ENCODE measurements at regions not wholly inside any gene's neighbourhood (a gene's known extent, or its start where the extent isn't known, plus 50 kb on each side); places are given as distances from the start of the nearest gene placed in this dataset.

- Histone ChIP-seq H3K4me3 (ENCODE audit: control insufficient read depth in 1 of 7, extremely low read depth in 1 of 7, insufficient read depth in 4 of 7, low read depth in 2 of 7, low read length in 6 of 7) (no peak overlapping the region), H3K27me3 (replicated peaks in 2 of 5; ENCODE audit: control insufficient read depth in 4 of 5, insufficient read depth in 5 of 5, low read length in 4 of 5) (no peaks in the 10 kb centered on the region), H3K36me3 (ENCODE audit: control insufficient read depth in 4 of 4, insufficient read depth in 4 of 4, low read length in 3 of 4) (no peaks in the 10 kb centered on the region), H3K27ac (ENCODE audit: insufficient read depth in 1 of 2, low read depth in 1 of 2, low read length in 2 of 2, poor library complexity in 1 of 2, severe bottlenecking in 2 of 2) (no peak overlapping the region), H3K4me1 (ENCODE audit: control extremely low read depth in 1 of 4, control insufficient read depth in 4 of 4, insufficient read depth in 4 of 4, low read length in 3 of 4) (peaks cover 0 to 24% (median 10%) of the 10 kb centered on the region in 4 experiments), H3K9me3 (ENCODE audit: control extremely low read depth in 1 of 5, control insufficient read depth in 4 of 5, insufficient read depth in 2 of 5, low read depth in 1 of 5, low read length in 4 of 5) (no peaks in the 10 kb centered on the region)
- WGBS (ENCODE audit: insufficient coverage), result 100% methylated on average over 3 of the region's 5 CpGs
- DNase-seq, result no peak
- POLR2A ChIA-PET, result no interaction called here
- CTCF ChIA-PET, result interaction anchor here (0.9 to 1.3 kb wide), 3 partner anchors 10 to 21 kb away, joined by 3 read pairs; no protein-coding TSS in a partner anchor
Measured at GRCh38 chr2:128403814-128404708, 85.4 kb upstream of the HS6ST1 start.

GRCh38 chr2:128404709-128405466 lies 86.2 kb upstream of the HS6ST1 start:
- ChIA-PET CTCF (interaction anchor here (0.9 to 1.3 kb wide), 3 partner anchors 9 to 22 kb away, joined by 3 read pairs; no protein-coding TSS in a partner anchor), POLR2A (no interaction called here)
- H3K9me3 ChIP-seq (ENCODE audit: control extremely low read depth in 1 of 5, control insufficient read depth in 4 of 5, insufficient read depth in 2 of 5, low read depth in 1 of 5, low read length in 4 of 5), result no peaks in the 10 kb centered on the region
- no peak for DNase-seq
- H3K4me1 ChIP-seq (ENCODE audit: control extremely low read depth in 1 of 4, control insufficient read depth in 4 of 4, insufficient read depth in 4 of 4, low read length in 3 of 4), result peaks cover 0 to 31% (median 12%) of the 10 kb centered on the region in 4 experiments
- H3K27ac ChIP-seq (ENCODE audit: insufficient read depth in 1 of 2, low read depth in 1 of 2, low read length in 2 of 2, poor library complexity in 1 of 2, severe bottlenecking in 2 of 2), result no peak overlapping the region
- no peaks in the 10 kb centered on the region for H3K36me3 ChIP-seq (ENCODE audit: control insufficient read depth in 4 of 4, insufficient read depth in 4 of 4, low read length in 3 of 4)
- no peaks in the 10 kb centered on the region for H3K27me3 ChIP-seq (replicated peaks in 2 of 5; ENCODE audit: control insufficient read depth in 4 of 5, insufficient read depth in 5 of 5, low read length in 4 of 5)
- WGBS (ENCODE audit: insufficient coverage), result 96% methylated on average over 8 of the region's 11 CpGs
- no peak overlapping the region for H3K4me3 ChIP-seq (ENCODE audit: control insufficient read depth in 1 of 7, extremely low read depth in 1 of 7, insufficient read depth in 4 of 7, low read depth in 2 of 7, low read length in 6 of 7)

GRCh38 chr2:128405467-128405900 lies 86.8 kb upstream of the HS6ST1 start:
- CTCF ChIA-PET, result interaction anchor here (1.3 kb wide), 1 partner anchor 18 kb away, joined by 3 read pairs; no protein-coding TSS in a partner anchor

GRCh38 chr2:128405981-128406613 lies 87.4 kb upstream of the HS6ST1 start:
- Histone ChIP-seq H3K4me3 (ENCODE audit: control insufficient read depth in 1 of 7, extremely low read depth in 1 of 7, insufficient read depth in 4 of 7, low read depth in 2 of 7, low read length in 6 of 7) (no peak overlapping the region), H3K9me3 (ENCODE audit: control extremely low read depth in 1 of 5, control insufficient read depth in 4 of 5, insufficient read depth in 2 of 5, low read depth in 1 of 5, low read length in 4 of 5) (no peaks in the 10 kb centered on the region), H3K4me1 (ENCODE audit: control extremely low read depth in 1 of 4, control insufficient read depth in 4 of 4, insufficient read depth in 4 of 4, low read length in 3 of 4) (peaks cover 0 to 39% (median 13%) of the 10 kb centered on the region in 4 experiments), H3K36me3 (ENCODE audit: control insufficient read depth in 4 of 4, insufficient read depth in 4 of 4, low read length in 3 of 4) (no peaks in the 10 kb centered on the region), H3K27me3 (replicated peaks in 2 of 5; ENCODE audit: control insufficient read depth in 4 of 5, insufficient read depth in 5 of 5, low read length in 4 of 5) (no peaks in the 10 kb centered on the region), H3K27ac (ENCODE audit: insufficient read depth in 1 of 2, low read depth in 1 of 2, low read length in 2 of 2, poor library complexity in 1 of 2, severe bottlenecking in 2 of 2) (no peak overlapping the region)
- POLR2A ChIA-PET, result no interaction called here
- no peak for DNase-seq
- 96% methylated on average over 5 of the region's 6 CpGs for WGBS (ENCODE audit: insufficient coverage)
- CTCF ChIA-PET, result no interaction called here

More at GRCh38 chr2:128405467-128405900, 86.8 kb upstream of the HS6ST1 start:
- Histone ChIP-seq H3K4me1 (ENCODE audit: control extremely low read depth in 1 of 4, control insufficient read depth in 4 of 4, insufficient read depth in 4 of 4, low read length in 3 of 4) (peaks cover 0 to 37% (median 13%) of the 10 kb centered on the region in 4 experiments), H3K27me3 (replicated peaks in 2 of 5; ENCODE audit: control insufficient read depth in 4 of 5, insufficient read depth in 5 of 5, low read length in 4 of 5) (no peaks in the 10 kb centered on the region), H3K4me3 (ENCODE audit: control insufficient read depth in 1 of 7, extremely low read depth in 1 of 7, insufficient read depth in 4 of 7, low read depth in 2 of 7, low read length in 6 of 7) (no peak overlapping the region), H3K27ac (ENCODE audit: insufficient read depth in 1 of 2, low read depth in 1 of 2, low read length in 2 of 2, poor library complexity in 1 of 2, severe bottlenecking in 2 of 2) (no peak overlapping the region), H3K36me3 (ENCODE audit: control insufficient read depth in 4 of 4, insufficient read depth in 4 of 4, low read length in 3 of 4) (no peaks in the 10 kb centered on the region), H3K9me3 (ENCODE audit: control extremely low read depth in 1 of 5, control insufficient read depth in 4 of 5, insufficient read depth in 2 of 5, low read depth in 1 of 5, low read length in 4 of 5) (no peaks in the 10 kb centered on the region)
- POLR2A ChIA-PET, result no interaction called here
- DNase-seq, result no peak
- WGBS (ENCODE audit: insufficient coverage), result 83% methylated on average over 2 of the region's 5 CpGs

- no peak for DNase-seq
- ChIA-PET POLR2A (no interaction called here), CTCF (no interaction called here)
- Histone ChIP-seq H3K9me3 (ENCODE audit: control extremely low read depth in 1 of 5, control insufficient read depth in 4 of 5, insufficient read depth in 2 of 5, low read depth in 1 of 5, low read length in 4 of 5) (no peaks in the 10 kb centered on the region), H3K4me1 (ENCODE audit: control extremely low read depth in 1 of 4, control insufficient read depth in 4 of 4, insufficient read depth in 4 of 4, low read length in 3 of 4) (peaks cover 0 to 39% (median 13%) of the 10 kb centered on the region in 4 experiments), H3K36me3 (ENCODE audit: control insufficient read depth in 4 of 4, insufficient read depth in 4 of 4, low read length in 3 of 4) (no peaks in the 10 kb centered on the region), H3K27ac (ENCODE audit: insufficient read depth in 1 of 2, low read depth in 1 of 2, low read length in 2 of 2, poor library complexity in 1 of 2, severe bottlenecking in 2 of 2) (no peak overlapping the region), H3K4me3 (ENCODE audit: control insufficient read depth in 1 of 7, extremely low read depth in 1 of 7, insufficient read depth in 4 of 7, low read depth in 2 of 7, low read length in 6 of 7) (no peak overlapping the region), H3K27me3 (replicated peaks in 2 of 5; ENCODE audit: control insufficient read depth in 4 of 5, insufficient read depth in 5 of 5, low read length in 4 of 5) (no peaks in the 10 kb centered on the region)
- 92% methylated on average over 11 of the region's 18 CpGs for WGBS (ENCODE audit: insufficient coverage)
Measured at GRCh38 chr2:128406736-128407554, 88.3 kb upstream of the HS6ST1 start.

GRCh38 chr2:128408349-128409305 lies 90.0 kb upstream of the HS6ST1 start:
- Histone ChIP-seq H3K4me1 (ENCODE audit: control extremely low read depth in 1 of 4, control insufficient read depth in 4 of 4, insufficient read depth in 4 of 4, low read length in 3 of 4) (peaks cover 5 to 46% (median 24%) of the 10 kb centered on the region in 4 experiments), H3K27ac (ENCODE audit: insufficient read depth in 1 of 2, low read depth in 1 of 2, low read length in 2 of 2, poor library complexity in 1 of 2, severe bottlenecking in 2 of 2) (no peak overlapping the region), H3K36me3 (ENCODE audit: control insufficient read depth in 4 of 4, insufficient read depth in 4 of 4, low read length in 3 of 4) (no peaks in the 10 kb centered on the region), H3K27me3 (replicated peaks in 2 of 5; ENCODE audit: control insufficient read depth in 4 of 5, insufficient read depth in 5 of 5, low read length in 4 of 5) (no peaks in the 10 kb centered on the region), H3K4me3 (ENCODE audit: control insufficient read depth in 1 of 7, extremely low read depth in 1 of 7, insufficient read depth in 4 of 7, low read depth in 2 of 7, low read length in 6 of 7) (peak overlapping the region in 1 of 7 experiments; percentile 20), H3K9me3 (ENCODE audit: control extremely low read depth in 1 of 5, control insufficient read depth in 4 of 5, insufficient read depth in 2 of 5, low read depth in 1 of 5, low read length in 4 of 5) (no peaks in the 10 kb centered on the region)
- ChIA-PET CTCF (no interaction called here), POLR2A (no interaction called here)
- 44% methylated on average over 14 of the region's 17 CpGs for WGBS (ENCODE audit: insufficient coverage)
- no peak for DNase-seq
